ENCODE measurements at regions not wholly inside any gene's neighbourhood (a gene's known extent, or its start where the extent isn't known, plus 50 kb on each side); places are given as distances from the start of the nearest gene placed in this dataset.

- TF ChIP-seq POLR2AphosphoS5 (IDR thresholded peaks at IDR 0.05) (no peak), POLR2A (IDR thresholded peaks at IDR 0.05) (no peak), CTCF (IDR thresholded peaks at IDR 0.05) (no peak), EP300 (IDR thresholded peaks at IDR 0.05) (no peak)
Measured at GRCh38 chr5:103919506-103919905, 356.9 kb upstream of the NUDT12 start.
